OCI-M2 (cell line): ENCODE measurements at regions not wholly inside any gene's neighbourhood (a gene's known extent, or its start where the extent isn't known, plus 50 kb on each side); places are given as distances from the start of the nearest gene placed in this dataset.

ENCODE experiments used
- DNase-seq: peaks from one replicate; lab custom pipeline; 2025; ENCODE audit not compliant: unreplicated experiment; lab: John Stamatoyannopoulos, UW

DNA sequence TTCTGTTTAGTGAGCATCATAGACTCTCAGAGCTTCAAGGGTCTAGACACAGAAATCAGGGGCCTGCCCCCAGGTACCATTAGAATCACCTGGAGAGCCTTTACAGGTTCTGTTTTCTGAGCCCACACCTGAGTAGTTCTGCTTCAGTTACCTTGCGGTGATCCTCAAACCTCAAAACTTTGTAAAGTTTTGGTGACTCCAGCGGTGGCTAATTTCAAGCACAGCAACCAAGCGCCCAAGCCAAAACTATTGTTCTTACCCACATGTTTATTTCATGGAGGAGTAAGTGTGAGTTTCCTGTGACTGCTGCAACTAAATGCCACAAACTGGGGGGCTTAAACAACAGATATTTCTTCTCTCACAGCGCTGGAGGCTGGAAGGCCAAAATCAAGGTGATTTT, 108.9 kb downstream of the FOXD1 start:
- DNase-seq, result no peak

DNA sequence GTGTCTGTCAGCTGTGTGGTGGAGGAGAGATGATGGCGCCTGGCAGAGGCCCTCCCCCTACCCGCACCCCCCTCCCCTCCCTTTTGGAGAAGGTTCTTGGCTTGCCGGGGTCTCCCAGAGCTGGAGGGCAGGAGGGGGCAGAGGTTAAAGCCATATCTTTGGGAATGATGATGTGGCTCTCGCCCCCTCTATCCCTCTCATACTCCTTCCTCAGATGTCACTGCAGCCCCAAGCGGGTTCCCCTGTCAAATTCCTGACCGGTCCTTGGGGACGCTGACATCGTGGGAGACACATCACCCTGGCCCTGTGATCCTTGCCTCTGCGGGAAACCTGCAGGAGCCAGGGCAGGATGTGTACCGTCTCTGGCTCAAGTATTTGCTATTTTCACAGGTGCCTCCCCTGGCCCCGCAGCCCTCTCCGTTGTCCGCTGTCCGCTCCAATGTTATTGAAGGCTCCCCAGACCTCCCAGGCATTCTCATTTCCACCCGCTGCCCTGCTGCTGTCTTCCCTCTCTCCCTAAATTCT, 109.5 kb downstream of the FOXD1 start:
- DNase-seq, result no peak

DNA sequence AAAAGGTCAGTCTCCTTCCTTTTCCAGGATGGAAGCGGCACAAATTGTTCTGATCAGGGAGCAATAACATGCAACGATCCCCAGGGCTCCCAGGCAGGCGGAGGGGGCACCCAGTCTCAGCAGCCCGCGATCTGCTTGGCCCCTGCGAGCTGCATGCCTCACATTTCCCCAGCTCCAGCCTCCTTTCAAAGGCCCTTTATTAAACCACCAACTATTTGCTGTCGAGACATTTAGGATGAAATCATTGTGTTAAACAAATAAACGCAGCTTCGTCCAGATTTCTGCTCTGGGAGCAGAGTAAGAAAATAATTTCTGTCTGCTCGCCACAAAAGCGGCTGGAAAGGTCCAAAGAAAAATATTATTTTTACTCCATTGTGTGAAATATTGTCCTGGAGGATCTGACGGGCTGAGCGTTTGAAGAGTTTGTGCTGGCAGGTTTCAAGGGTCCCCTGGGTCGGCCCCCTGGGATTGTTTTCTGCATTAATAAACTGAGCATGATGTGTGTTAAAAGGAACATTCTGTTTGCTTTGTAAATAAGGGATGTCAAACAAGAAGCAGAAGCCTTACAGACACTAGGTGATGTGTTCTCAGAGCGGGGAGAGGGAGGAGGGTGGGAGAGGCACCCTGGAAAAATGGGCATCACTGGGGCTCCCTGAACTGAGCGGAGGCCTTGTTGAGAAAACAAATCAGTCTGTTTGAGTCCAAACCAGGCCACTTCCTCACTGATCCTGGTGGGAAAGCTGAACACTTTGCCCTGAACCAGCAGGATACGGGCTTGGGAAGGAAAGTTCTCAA, 110.1 kb downstream of the FOXD1 start:
- DNase-seq, result no peak

DNA sequence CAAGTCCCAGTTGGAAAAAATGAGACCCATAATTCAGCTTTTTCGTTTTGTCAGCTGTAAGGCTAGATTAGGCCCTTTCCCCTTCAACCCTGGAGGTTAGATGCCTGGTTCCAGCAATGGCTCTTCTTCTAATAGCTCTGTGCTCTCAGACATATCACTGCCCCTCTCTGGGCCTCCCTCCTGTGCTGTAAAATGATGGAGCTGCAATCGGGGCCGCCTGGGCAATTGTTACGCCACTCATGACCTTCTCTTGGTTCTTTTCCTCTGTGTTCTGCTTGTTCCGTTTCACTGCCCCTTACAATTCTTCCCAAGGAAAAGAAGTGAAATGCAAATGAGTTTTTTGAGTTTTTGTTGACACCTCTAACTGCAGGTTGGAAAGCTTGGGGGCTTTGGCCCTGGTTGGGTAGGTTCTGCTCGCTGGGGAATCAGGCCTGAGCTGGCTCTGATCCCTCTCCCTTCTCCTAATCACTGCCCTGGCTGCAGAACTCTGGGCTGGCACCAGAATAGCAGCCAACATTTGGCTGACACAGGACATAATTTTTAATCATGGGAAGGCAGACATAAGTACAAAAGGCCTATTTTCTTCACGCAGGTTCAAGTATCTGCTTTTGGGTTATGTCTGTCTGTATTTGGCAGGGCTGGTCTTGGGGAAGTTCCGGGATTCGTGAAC, 110.9 kb downstream of the FOXD1 start:
- no peak for DNase-seq

DNA sequence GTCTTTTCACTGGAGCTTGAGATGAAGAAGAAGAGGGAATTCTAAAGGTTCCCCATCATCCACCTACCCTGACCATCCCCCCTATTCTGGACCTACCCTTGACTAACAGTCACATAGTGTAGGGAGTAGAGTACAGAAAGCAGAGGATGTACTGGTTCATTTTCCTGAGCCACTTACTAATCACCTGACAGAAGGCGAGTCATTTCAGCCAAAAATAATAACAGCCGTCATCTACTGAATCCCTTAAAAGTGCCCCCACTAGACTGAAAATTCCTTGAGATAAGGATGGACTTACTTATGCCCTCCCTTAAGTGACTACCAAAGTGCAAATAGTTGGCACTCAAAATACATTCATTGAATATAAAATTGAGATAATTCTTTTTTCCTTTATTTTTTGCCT, 112.2 kb downstream of the FOXD1 start:
- DNase-seq, result no peak

DNA sequence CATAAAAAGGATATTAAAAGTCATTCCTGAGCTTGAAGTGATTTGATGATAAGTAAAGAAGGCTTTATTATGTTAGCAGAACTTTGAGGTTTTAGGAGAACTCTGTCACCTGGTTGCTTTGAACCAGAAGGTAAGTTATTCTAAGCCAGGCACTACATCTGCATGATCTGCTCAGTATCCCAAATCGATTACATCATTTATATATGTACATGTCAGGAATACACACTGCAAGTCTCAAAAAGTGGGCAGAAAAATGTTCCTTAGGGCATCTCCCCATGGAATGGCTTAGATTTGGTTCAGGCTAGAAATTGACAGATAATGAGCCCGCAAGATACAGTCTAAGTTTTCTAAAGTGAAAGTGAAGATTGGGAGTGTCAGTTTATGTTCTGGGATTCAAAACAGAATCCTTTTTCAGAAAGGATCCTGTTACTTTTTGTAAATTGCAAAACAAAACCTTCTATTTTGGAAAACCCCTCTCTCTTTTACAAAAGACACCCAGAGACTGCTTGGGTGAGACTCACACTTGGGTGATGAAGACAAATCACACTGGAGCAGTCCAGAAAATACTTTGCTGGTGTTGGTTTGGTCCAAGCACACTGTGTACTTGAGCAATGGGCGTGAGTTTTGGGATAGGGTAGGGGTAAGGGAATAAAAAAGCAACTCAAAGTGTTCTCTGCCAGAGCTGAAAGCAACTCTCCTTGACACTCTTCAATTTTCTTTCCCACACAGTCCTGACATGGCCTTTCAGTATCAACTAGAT, 114.5 kb downstream of the FOXD1 start:
- DNase-seq, result no peak

DNA sequence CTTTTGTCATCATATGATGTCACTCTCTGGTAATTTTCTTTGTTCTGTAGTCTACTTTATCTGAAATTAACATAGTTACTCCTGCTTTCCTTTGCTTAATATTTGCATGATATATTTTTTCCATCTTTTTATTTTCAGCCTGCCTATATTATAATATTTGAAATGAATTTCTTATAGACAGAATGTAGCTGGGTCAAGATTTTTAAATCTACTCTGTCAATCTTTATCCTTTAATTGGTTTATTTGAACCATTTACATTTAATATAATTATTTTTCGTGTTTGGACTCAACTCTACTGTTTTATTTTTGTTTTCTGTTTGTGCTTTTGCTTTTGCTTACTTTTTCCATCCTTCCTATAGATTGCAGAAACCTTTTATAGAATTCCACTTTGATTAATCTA, 118.0 kb downstream of the FOXD1 start:
- no peak for DNase-seq

DNA sequence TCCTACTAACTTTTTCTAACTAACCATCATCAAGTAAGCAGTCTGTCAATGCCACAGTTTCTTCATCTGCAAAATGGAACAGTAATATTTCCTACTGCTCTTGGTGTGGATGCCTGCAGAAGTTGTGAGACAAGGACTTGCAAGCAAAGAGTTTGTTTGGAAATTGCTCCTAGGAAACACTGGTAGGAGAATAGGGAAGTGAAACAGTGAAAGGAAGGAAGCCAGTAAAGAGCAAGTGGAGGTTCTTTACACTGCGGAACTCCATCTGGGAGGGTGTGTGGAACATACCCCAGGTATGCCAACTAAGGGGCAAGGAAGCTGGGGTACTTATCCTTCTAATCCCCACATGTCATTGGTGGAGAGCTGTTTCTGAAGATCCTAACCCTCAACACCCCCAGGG, 119.9 kb downstream of the FOXD1 start:
- DNase-seq, result no peak

DNA sequence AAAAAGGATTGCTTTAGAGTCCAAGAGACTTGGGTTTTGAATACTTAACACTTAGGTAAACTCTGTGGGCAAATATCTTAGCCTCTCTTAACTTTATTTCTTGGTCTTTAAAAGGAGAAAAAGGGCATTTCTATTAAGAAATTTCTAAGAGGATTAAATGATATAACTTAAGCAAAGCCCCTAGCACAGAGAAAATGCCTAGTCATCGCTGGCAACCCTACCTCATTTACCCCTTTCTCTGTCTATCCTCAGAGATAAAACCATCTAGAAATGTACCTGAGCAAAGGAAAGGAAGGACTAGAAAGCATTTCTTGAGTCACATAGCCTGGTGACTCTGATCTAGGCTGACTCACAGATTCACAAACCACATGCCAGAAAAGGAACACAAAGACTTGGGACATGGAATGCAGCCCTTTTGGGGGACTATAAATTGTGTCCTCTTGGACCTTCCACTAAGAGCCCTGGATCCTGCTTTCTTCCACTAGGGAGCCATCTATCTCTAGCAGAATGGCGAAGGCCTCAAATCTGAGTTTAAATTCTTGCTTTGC, 120.6 kb downstream of the FOXD1 start:
- no peak for DNase-seq

DNA sequence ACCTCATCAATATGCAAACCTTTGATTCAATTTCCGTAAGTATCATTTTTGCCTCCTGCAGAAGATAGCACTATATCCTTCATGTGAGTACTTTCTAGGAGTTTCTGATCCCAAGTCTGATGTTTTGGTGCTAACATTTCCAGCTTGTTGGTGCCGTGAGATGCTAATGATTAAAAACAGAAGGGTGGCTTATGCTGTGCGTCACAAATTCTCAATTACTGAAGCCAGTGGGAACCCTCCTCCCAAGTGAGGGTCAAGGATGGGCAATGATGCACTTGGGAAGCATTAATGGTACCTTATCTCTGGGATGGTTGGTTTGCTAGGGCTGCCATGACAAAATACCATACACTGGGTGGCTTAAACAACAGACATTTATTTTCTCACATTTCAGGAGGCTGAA, 123.0 kb downstream of the FOXD1 start:
- DNase-seq, result no peak

DNA sequence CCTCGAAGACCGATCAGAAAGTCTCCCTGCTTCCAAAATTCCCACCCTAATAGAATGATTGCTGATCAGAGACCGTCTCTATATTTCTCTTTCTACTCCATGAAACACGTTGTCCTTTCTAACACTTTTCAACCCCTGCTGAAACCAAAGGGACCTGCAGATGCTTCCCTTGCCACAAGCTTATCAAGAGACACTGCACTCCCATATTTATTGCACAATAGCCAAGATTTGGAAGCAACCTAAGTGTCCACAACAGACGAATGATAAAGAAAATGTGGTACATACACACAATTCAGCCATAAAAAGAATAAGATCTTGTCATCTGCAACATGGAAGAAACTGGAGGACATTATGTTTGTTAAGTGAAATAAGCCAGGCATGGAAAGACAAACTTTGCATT, 125.1 kb downstream of the FOXD1 start:
- DNase-seq, result no peak

DNA sequence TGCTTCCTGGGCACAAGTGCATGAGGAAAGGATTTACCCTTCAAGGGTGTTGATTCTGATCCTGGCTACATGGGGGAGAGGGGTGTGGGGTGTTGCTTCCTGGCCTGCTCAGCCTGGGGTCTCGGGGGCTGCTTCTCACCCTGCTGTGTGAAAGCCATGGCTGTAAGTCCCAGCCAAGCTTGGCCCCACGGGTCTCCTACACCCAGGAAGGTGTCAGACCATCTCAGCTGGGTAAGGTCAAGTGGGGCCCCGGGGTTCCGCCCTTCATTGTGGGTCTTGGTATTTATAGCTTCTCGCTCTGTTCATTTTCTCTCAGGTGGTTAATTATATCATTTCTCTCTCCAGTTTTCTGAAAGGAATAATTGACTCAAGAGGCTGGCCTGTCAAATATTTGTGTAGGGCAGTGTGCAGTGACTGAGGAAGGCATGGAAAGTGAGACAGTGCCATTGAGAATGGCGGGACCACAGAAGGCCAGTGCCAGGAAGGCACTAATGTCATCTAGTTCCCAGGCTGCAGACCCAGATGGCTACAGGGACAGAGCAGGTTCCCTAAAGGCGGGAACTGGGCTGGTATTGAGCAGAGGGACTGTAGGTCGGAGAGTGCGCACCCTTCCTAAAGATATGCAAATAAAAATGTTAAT, 126.0 kb downstream of the FOXD1 start:
- DNase-seq, result no peak

DNA sequence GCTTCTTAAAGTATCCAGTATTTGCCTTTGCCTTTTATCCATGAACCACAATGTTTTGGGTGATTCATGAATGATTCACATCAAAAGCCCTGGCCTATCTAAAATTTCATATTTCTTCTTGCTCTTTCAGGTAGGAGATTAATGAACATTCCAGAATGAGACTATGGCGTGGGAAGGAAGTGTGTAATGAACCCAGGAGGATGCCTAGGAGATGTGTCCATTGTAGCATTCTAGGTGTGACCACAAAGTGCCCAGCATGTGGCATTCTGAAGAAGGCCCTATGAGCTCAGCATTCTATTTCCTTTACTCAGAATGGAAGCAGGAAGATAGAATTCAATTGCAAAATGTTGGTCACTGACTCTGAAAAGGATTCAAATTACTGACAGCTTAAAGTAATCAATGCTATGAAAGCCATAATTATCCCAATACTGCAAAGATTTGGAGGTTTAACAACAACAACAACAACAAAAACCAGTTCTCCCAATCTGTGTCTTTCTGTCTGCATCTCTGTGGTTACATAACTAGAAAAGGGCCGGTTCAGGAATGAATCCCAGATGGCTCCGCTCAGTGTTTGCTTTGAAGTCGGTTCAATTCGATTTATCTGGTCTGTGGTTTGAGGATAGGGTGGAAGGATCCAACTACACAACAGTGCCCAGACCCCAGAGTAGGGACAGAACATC, 126.7 kb downstream of the FOXD1 start:
- DNase-seq, result no peak

DNA sequence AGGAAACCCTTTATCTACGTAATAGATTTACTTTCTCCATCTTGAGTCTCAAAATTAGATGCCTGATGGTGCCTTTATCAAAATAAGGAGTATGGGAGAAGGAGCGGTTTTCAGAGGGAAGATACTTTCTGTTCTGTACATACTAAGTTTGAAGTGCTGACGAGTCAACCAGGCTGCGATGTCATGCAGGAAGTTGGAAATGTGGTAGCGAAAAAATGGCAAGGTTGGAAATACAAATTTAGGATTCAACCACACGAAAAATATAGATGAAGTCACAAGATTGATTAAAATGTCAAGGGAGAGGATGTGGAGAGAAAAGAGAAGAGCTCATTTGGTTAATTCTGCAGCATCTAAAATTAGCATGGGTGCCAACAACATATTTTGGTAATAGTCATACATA, 129.5 kb downstream of the FOXD1 start:
- DNase-seq, result no peak

DNA sequence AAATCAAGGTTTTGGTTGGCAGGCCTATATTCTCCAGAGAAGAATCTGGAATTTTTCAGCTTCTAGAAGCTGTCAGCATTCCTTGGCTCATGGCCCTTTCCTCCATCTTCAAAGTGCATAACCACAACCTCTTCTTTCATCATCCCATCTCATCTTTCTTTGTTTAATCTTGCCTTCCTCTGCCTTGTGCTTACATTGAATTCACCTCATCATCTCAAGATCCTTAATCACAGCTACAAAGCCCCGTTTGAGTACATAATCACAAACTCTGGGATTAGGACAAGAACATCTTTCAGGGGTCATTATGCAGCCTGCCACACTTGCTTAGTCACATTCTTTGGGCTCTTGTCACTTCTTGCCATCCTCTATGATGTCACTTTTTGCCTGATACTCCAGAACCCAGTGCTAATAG, 130.3 kb downstream of the FOXD1 start:
- DNase-seq, result no peak

DNA sequence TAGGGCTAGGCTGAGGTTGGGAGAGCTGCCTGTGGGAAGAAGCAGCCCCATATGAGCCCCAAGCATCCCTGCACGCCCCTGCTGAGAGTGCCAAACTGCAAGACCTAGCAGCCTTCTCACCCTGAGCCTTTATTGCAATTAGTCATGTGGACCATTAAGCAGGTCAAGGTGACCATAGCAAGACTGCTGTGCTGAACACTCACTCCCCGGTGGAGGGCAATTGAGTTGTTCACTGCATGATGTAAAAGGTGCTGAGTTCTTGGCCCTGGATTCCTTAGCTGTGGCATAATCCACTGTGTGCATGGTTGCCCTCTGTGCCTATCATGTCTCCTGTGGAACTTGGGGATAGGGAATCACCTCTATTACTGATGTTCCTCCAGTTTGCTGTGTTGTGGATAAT, 131.1 kb downstream of the FOXD1 start:
- DNase-seq, result no peak

DNA sequence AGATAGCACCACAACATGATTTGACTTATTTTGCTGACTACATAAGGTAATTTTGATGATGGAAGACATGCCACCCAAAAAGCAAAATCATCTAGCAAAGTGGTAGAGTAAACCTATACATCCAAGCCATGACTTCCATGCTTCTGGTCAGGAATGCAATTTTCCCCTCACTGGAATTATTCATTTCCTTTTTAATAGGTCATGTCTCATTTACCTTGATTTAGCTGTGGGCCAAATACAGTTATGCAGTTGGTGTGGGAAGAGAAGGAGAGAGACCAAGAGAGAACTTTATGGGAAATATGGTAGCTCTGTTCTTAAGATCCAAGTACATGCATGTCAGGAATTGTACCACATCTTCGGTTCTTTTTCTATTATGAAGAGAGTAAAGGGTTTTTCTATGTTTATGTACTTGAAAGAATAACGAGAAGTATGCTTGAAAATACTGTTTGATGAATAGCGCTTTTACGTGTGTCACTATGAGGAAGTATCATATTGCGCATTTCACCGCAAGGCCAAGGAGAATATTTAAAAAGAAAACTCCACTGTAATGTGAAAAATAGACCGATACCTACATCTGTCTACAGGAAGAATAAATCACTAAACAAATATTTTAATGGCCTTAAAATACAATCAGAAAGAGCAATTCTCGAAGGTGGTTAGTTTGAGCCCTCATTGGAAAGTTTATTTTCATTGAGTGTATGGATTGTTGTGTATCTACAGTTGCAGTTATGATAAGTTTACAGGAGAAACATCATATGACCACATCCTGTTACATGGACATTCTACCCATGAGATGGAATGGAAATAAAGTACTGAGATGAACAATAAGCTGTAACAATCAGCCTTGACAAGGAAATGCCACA, 134.0 kb downstream of the FOXD1 start:
- DNase-seq, result no peak

DNA sequence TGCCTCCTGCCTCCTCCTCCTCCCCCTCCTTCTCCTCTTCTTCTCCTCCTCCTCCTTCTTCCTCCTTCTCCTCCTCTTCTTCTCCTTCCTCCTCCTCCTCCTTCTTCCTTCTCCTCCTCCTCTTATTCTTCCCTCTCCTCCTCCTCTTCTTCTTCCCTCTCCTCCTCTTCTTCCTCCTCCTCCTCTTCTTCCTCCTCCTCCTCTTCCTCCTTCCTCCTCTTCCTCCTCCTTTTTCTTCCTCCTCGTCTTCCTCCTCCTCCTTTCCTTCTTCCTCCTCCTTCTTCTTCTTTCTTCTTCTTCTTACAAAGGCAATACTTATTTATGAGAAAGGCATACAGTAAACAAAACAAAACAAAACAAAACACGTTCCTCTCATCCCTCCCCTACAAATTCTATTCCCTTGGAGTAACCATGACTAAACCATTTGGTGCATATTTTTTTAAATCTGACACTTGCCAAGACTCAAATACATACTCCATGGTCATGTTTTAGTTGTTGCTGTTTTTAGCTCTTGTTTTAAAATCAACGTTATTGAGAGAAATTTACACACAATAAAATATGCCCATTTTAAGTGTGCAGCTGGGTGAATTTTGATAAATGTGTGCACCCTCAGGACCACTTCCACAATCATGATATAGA, 135.6 kb downstream of the FOXD1 start:
- DNase-seq, result no peak
